GM12878 (cell line): ENCODE measurements at regions not wholly inside any gene's neighbourhood (a gene's known extent, or its start where the extent isn't known, plus 50 kb on each side); places are given as distances from the start of the nearest gene placed in this dataset.

Experiments used
- ATAC-seq: fragments of 200-7000 bp; cut with Tn5 transposase; 3 replicates; pipeline ENCODE4 v1.9.1; 2020; ENCODE audit warnings: mild to moderate bottlenecking, moderate library complexity
- BruUV-seq: library from RNA; stranded (reverse); fragments of 400-500 nt; replicated peaks from 2 replicates; lab custom pipeline; 2021; lab: Mats Ljungman, UMichigan
- CTCF ChIA-PET: fragments of 300-600 bp; sonication (Branson Sonifier 250); formaldehyde crosslinking; extraction: SDS; loops from one replicate; lab custom pipeline; 2021; ENCODE audit warnings: inconsistent platforms; lab: Yijun Ruan, JAX
- POLR2A ChIA-PET: fragments of 350-600 bp; formaldehyde crosslinking; extraction: SDS; loops from one replicate; lab custom pipeline; 2021; ENCODE audit warnings: inconsistent platforms; lab: Charles Lee
- RAD21 ChIA-PET: fragments of 300-600 bp; sonication (Branson Sonifier 250); formaldehyde crosslinking; loops from one replicate; lab custom pipeline; 2023; ENCODE audit warnings: antibody characterized with exemption; ENCODE audit not compliant: unreplicated experiment; lab: Charles Lee
- SMC1A ChIA-PET: fragments of 300-600 bp; sonication (Branson Sonifier 250); formaldehyde crosslinking; loops from one replicate; lab custom pipeline; 2023; ENCODE audit not compliant: unreplicated experiment, uncharacterized antibody; lab: Charles Lee
- DNase-seq: peaks from one replicate; pipeline ENCODE4 v3.0.0-alpha.2; 2011; ENCODE audit warnings: low read depth, low spot score
- FAIRE-seq: peaks from 3 replicates; lab custom pipeline; 2011; peaks lifted over from hg19 to GRCh38; lab: Jason Lieb, UNC
- H2AFZ ChIP-seq: 2 replicates; pipeline ENCODE4 v1.6.0; 2011; ENCODE audit warnings: low read depth, low read length, control low read depth; ENCODE audit not compliant: control insufficient read depth
- H3K27ac ChIP-seq: 2 replicates; pipeline ENCODE4 v1.5.1; 2011; ENCODE audit warnings: control low read depth; ENCODE audit not compliant: control insufficient read depth, insufficient read depth
- H3K27me3 ChIP-seq, 2 experiments: replicated peaks in 1 of 2; 2 replicates each; pipeline versions ENCODE4 v1.6.0 to v1.6.1; 2011; ENCODE audit warnings: low read length in 1 of 2; ENCODE audit not compliant: control insufficient read depth in 2 of 2, insufficient read depth in 2 of 2
- H3K36me3 ChIP-seq, 2 experiments: 2 replicates each; pipeline ENCODE4 v1.5.1; 2011; ENCODE audit warnings: low read length in 1 of 2; ENCODE audit not compliant: control insufficient read depth in 2 of 2, insufficient read depth in 2 of 2
- H3K4me1 ChIP-seq: 2 replicates; pipeline ENCODE4 v1.6.1; 2011; ENCODE audit warnings: mild to moderate bottlenecking, low read length, moderate library complexity, mixed read lengths; ENCODE audit not compliant: control insufficient read depth, insufficient read depth
- H3K4me2 ChIP-seq: 2 replicates; pipeline ENCODE4 v1.6.0; 2011; ENCODE audit warnings: control low read depth; ENCODE audit not compliant: control insufficient read depth, insufficient read depth
- H3K4me3 ChIP-seq: fragments of 200-600 bp; sonication (generic); 2 replicates; pipeline ENCODE4 v1.5.1; 2016
- H3K79me2 ChIP-seq: 2 replicates; pipeline ENCODE4 v1.6.0; 2011; ENCODE audit warnings: low read length; ENCODE audit not compliant: control insufficient read depth, insufficient read depth
- H3K9ac ChIP-seq: 2 replicates; pipeline ENCODE4 v1.8.0; 2011; ENCODE audit warnings: low read length, control low read depth, mixed read lengths; ENCODE audit not compliant: control insufficient read depth, insufficient read depth
- H3K9me3 ChIP-seq: replicated peaks from 3 replicates; pipeline ENCODE4 v1.5.1; 2011; ENCODE audit warnings: mild to moderate bottlenecking, low read length; ENCODE audit not compliant: control insufficient read depth, insufficient read depth
- H4K20me1 ChIP-seq: 2 replicates; pipeline ENCODE4 v1.6.0; 2011; ENCODE audit not compliant: control insufficient read depth, insufficient read depth
- ASH2L ChIP-seq: fragments of 300-600, 200-600 bp; sonication (generic); IDR thresholded peaks from 2 replicates; pipeline ENCODE4 v1.6.1; 2017; ENCODE audit warnings: low read depth, mild to moderate bottlenecking, borderline replicate concordance
- BHLHE40 ChIP-seq, 2 experiments: fragments of 450-650 bp in 1 of 2; IDR thresholded peaks; 2 replicates each; pipeline ENCODE4 v1.6.1; 2011 to 2017; ENCODE audit warnings: low read depth in 2 of 2, borderline replicate concordance in 1 of 2, improper control_type of control experiment in 1 of 2, low read length in 1 of 2, mild to moderate bottlenecking in 1 of 2
- HCFC1 ChIP-seq: fragments of 150-350 bp; IDR thresholded peaks from 2 replicates; pipeline ENCODE4 v1.6.1; 2014; ENCODE audit warnings: low read length
- MXI1 ChIP-seq: fragments of 150-350 bp; IDR thresholded peaks from 2 replicates; pipeline ENCODE4 v1.6.1; 2011; ENCODE audit warnings: low read depth, mild to moderate bottlenecking, inconsistent platforms, low read length, improper control_type of control experiment
- MYB ChIP-seq: fragments of 150-350 bp; IDR thresholded peaks from 2 replicates; pipeline ENCODE4 v1.6.1; 2014; ENCODE audit warnings: mild to moderate bottlenecking, low read depth, low read length, borderline replicate concordance
- NBN ChIP-seq: fragments of 450-650 bp; IDR thresholded peaks from 2 replicates; pipeline ENCODE4 v1.6.1; 2016
- RUNX3 ChIP-seq: IDR thresholded peaks from 2 replicates; pipeline ENCODE4 v1.6.1; 2012; ENCODE audit warnings: low read length, inconsistent platforms
- SMC3 ChIP-seq: IDR thresholded peaks from 2 replicates; pipeline ENCODE4 v1.6.1; 2011; ENCODE audit warnings: low read length, improper control_type of control experiment, borderline replicate concordance
- ZNF217 ChIP-seq: fragments of 450-650 bp; IDR thresholded peaks from 2 replicates; pipeline ENCODE4 v1.6.1; 2017; ENCODE audit warnings: antibody characterized with exemption, mild to moderate bottlenecking
- WGBS: methylation state at CpG from one replicate; pipeline ENCODE4 v1.1.6; 2016; ENCODE audit warnings: low lambda C conversion rate; ENCODE audit not compliant: insufficient replicate concordance, insufficient coverage; ENCODE audit errors: missing lambda C conversion rate; 5-methylcytosine and 5-hydroxymethylcytosine counted together
- in situ Hi-C: fragments of 300-500 bp; cut with MboI; formaldehyde crosslinking; loops from 9 replicates; pipeline ENCODE4 v1.14.3; 2018; ENCODE audit warnings: mixed read lengths
- intact Hi-C: fragments of 100-400 bp; cut with micrococcal nuclease; formaldehyde crosslinking; loops from one replicate; pipeline ENCODE4 v1.14.2; 2022; ENCODE audit not compliant: unreplicated experiment
- TF ChIP-seq, protein P1 (sequence below): fragments of 450-650 bp; IDR thresholded peaks from 2 replicates; pipeline ENCODE4 v1.6.1; 2017; ENCODE audit warnings: mild to moderate bottlenecking, low read depth, inconsistent platforms; ENCODE audit not compliant: poor library complexity, severe bottlenecking
- TF ChIP-seq, protein P2 (sequence below): IDR thresholded peaks from 2 replicates; pipeline ENCODE4 v1.6.1; 2012; ENCODE audit warnings: mild to moderate bottlenecking, low read depth, low read length

DNA sequence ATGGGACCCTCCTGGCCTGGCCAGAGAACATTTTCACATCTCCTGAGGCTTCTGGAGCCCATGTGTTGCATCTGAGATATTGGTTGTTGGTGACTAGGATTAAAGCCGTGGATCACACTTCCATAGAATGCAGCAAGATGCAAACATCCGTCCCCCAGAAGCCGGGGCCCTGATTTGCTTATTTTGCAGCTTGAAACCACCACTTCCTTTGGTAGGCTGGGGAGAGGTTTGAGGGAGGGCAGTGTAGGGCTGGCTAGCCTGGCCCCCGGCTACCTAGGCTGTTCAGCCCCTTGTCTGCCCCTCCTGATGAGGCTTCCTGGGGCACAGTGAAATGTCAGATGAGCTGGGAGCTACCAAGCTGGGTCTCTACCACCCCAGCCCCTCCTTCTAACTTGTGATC, 209.7 kb upstream of the PWP1 start:
- no peak for ATAC-seq
- FAIRE-seq = no peak
- H3K9ac ChIP-seq = no peak overlapping the region
- TF ChIP-seq MXI1 = no peak
- no peak for TF ChIP-seq ZNF217
- TF ChIP-seq, all 136 proteins: peak for 0
- no peak overlapping the region for H2AFZ ChIP-seq
- DNase-seq = no peak
- H3K27me3 ChIP-seq = peaks cover 0 to 3% of the 10 kb centered on the region in 2 experiments; a peak in 2 of 4 replicates
- ChIA-PET RAD21 (no interaction called here), SMC1A (interaction anchor here (0.6 kb wide), 1 partner anchor 147 kb away, joined by 3 read pairs; no protein-coding TSS in a partner anchor), POLR2A (no interaction called here), CTCF (no interaction called here)
- BruUV-seq = no TSS peak
- WGBS = 3% methylated on average over 4 of the region's 4 CpGs
- H3K4me2 ChIP-seq = no peak overlapping the region
- no peak overlapping the region for H3K27ac ChIP-seq
- no peaks in the 10 kb centered on the region for H4K20me1 ChIP-seq
- no peaks in the 10 kb centered on the region for H3K9me3 ChIP-seq
- no peak overlapping the region for H3K4me3 ChIP-seq
- no peaks in the 10 kb centered on the region for H3K36me3 ChIP-seq
- no peaks in the 10 kb centered on the region for H3K79me2 ChIP-seq
- no peaks in the 10 kb centered on the region for H3K4me1 ChIP-seq
- in situ Hi-C loops (no loop called here), intact Hi-C loops (no loop called here)

DNA sequence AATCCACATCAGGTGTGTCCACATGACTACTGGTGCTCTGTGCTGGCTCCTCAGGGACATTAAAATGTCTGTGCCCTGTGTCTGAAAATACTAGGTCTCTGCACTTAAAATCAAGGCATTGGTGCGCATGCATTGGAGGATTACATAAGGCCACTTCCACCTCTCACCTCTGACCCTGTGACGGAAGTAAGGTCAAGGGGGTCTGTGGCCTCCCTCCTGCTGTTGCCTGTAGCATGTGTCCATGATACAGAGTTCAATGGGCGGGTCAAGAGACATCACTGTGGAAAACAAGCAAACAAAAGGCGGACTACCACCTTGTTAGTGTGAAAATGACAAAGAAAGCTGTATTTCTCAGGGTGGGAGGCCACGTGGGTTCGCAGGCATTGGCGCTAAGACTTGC, 208.6 kb upstream of the PWP1 start:
- Histone ChIP-seq H3K36me3 (no peaks in the 10 kb centered on the region), H3K27me3 (peaks cover 0 to 3% of the 10 kb centered on the region in 2 experiments; a peak in 2 of 4 replicates), H3K4me3 (no peak overlapping the region), H3K4me2 (no peak overlapping the region), H3K9me3 (no peaks in the 10 kb centered on the region), H4K20me1 (no peaks in the 10 kb centered on the region), H3K4me1 (no peaks in the 10 kb centered on the region), H3K27ac (no peak overlapping the region), H2AFZ (no peak overlapping the region), H3K9ac (no peak overlapping the region), H3K79me2 (no peaks in the 10 kb centered on the region)
- ChIA-PET RAD21 (no interaction called here), POLR2A (no interaction called here), CTCF (no interaction called here), SMC1A (no interaction called here)
- intact Hi-C loops (no loop called here), in situ Hi-C loops (no loop called here)
- BruUV-seq = no TSS peak
- DNase-seq = no peak
- ATAC-seq = no peak
- FAIRE-seq = no peak
- WGBS = 71% methylated on average over 7 of the region's 7 CpGs
- TF ChIP-seq SMC3 = no peak
- TF ChIP-seq BHLHE40 (IDR thresholded peaks at IDR 0.05; ENCODE audit: borderline replicate concordance in 1 of 2, low read depth in 2 of 2, low read length in 1 of 2) = no peak
- TF ChIP-seq, protein P1, sequence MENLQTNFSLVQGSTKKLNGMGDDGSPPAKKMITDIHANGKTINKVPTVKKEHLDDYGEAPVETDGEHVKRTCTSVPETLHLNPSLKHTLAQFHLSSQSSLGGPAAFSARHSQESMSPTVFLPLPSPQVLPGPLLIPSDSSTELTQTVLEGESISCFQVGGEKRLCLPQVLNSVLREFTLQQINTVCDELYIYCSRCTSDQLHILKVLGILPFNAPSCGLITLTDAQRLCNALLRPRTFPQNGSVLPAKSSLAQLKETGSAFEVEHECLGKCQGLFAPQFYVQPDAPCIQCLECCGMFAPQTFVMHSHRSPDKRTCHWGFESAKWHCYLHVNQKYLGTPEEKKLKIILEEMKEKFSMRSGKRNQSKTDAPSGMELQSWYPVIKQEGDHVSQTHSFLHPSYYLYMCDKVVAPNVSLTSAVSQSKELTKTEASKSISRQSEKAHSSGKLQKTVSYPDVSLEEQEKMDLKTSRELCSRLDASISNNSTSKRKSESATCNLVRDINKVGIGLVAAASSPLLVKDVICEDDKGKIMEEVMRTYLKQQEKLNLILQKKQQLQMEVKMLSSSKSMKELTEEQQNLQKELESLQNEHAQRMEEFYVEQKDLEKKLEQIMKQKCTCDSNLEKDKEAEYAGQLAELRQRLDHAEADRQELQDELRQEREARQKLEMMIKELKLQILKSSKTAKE = no peak
- TF ChIP-seq HCFC1 = no peak
- no peak for TF ChIP-seq RUNX3
- TF ChIP-seq NBN = no peak
- TF ChIP-seq, protein P2, sequence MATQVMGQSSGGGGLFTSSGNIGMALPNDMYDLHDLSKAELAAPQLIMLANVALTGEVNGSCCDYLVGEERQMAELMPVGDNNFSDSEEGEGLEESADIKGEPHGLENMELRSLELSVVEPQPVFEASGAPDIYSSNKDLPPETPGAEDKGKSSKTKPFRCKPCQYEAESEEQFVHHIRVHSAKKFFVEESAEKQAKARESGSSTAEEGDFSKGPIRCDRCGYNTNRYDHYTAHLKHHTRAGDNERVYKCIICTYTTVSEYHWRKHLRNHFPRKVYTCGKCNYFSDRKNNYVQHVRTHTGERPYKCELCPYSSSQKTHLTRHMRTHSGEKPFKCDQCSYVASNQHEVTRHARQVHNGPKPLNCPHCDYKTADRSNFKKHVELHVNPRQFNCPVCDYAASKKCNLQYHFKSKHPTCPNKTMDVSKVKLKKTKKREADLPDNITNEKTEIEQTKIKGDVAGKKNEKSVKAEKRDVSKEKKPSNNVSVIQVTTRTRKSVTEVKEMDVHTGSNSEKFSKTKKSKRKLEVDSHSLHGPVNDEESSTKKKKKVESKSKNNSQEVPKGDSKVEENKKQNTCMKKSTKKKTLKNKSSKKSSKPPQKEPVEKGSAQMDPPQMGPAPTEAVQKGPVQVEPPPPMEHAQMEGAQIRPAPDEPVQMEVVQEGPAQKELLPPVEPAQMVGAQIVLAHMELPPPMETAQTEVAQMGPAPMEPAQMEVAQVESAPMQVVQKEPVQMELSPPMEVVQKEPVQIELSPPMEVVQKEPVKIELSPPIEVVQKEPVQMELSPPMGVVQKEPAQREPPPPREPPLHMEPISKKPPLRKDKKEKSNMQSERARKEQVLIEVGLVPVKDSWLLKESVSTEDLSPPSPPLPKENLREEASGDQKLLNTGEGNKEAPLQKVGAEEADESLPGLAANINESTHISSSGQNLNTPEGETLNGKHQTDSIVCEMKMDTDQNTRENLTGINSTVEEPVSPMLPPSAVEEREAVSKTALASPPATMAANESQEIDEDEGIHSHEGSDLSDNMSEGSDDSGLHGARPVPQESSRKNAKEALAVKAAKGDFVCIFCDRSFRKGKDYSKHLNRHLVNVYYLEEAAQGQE = no peak
- TF ChIP-seq ASH2L = no peak
- TF ChIP-seq MYB = no peak
